HG03571 (cell line): ENCODE measurements at regions not wholly inside any gene's neighbourhood (a gene's known extent, or its start where the extent isn't known, plus 50 kb on each side); places are given as distances from the start of the nearest gene placed in this dataset.

Experiments
- ATAC-seq: cut with Tn5 transposase; IDR thresholded peaks from one replicate; pipeline ENCODE4 v1.9.1; 2021; ENCODE audit not compliant: unreplicated experiment

- no peak for ATAC-seq
These were observed 443.1 kb upstream of the KCNH7 start for GRCh38 chr2:163281717-163282116.

GRCh38 chr2:163269374-163270021, 430.9 kb upstream of the KCNH7 start:
- ATAC-seq, result no peak

GRCh38 chr2:163266772-163267171, 428.2 kb upstream of the KCNH7 start:
- no peak for ATAC-seq

GRCh38 chr2:163265562-163265961, 427.0 kb upstream of the KCNH7 start:
- no peak for ATAC-seq

DNA sequence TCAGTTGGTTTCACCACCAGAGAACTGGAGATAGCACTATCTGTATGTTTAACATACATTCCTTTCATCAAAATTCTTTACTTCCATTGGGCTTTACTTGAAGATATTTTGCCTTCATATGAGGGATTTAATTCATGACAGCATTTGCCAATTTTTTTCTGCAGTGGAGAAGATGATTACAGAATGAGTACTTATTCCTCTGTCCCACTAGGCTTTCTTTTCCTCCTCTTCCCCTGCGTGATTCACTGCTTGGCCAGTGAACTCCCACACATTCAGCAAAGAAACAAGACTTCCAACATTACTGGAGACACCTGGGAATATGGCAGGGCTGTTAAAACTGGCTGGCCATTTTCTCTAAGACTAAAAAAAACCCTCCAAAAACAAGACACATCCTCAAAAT, 425.8 kb upstream of the KCNH7 start:
- no peak for ATAC-seq

DNA sequence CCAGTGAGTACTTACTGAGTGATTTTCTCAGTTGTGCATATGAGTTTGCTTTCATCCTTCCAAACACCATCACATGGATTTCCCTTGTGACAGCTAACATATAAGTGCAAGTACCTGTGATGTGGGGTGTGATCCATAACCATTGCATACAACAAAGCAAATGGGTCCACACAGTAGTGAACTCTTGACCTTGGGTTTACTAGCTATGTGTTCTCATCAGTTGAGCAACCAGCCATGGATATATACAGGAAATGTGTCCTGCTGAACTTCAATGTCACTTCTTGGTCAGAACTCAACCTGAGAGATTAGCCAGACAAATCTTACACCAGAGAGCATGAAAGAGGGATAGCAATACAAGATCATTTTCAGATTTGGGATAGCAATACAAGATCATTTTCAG, 420.9 kb upstream of the KCNH7 start:
- ATAC-seq, result no peak

- no peak for ATAC-seq
These were observed 416.5 kb upstream of the KCNH7 start for GRCh38 chr2:163255086-163255485.

DNA sequence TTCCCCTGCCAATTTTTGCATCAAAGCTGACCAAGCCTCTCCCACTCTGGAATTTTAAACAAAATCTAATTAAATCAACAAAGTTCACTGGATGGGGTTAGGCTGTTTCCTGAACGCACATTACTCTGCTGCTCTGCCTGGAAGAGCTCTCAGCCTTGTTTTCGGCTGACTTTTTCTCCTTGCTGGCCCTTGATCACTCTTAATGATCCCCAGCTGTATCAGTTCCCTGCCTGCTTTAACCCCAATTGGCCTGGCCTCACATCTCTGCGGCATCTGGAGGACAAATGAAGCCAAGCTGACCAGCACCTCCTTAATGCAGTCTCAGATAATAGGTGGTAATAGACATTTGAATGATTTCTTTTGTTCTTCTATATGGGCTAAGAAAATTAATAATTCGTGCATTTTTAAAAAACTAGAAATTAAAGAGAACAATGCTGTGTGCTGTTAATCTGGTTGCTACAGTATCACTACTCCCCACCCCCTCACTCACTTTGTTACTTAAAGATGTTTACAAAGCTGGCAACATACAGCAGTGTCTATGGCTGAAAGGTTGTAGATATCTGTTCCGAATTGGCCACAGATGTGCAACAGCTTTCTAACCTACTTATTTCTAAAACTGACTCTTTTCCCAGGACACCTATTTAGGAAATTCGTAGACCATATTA, 415.2 kb upstream of the KCNH7 start:
- no peak for ATAC-seq

GRCh38 chr2:163252199-163252598, 413.6 kb upstream of the KCNH7 start:
- ATAC-seq, result no peak

DNA sequence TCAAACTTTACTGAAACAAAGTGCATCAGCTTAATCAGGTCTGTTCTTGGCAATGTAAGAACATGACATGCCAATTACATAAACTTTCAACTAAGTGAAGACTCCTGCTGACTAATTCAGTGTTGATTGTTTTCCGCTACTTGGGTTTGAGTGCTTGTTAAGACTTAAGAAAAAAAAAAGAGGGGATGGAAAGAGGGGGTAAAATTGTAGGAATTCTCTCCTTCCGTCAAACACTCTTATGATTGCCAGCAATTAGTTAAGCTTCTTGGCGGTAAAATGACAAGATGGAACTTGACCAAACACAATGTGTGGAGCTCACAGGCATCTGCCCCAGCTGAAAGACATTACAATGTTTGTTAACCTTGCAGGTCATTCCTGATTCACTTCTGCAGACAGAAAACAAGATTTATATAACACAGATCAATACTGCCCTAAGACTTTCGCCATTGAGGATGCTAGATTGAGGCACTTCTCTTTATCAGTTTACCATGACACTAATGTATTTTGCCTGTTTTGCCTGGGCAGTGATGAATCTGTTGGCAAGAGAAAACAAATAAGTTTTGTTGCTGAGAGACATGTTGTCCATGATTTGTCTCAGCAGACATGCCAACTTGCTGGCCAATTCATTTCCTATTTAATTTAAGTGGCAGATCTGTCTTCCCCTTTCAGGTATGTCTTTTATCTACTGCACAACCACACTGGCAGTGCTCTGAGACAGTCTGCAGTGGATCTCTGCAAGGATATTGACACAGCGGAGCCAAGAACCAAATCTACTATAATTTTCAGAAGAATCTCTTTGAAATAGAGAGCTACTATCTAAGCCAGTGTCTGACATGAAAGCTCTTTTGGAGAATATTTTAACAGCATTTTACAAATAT, 410.0 kb upstream of the KCNH7 start:
- ATAC-seq, result no peak

DNA sequence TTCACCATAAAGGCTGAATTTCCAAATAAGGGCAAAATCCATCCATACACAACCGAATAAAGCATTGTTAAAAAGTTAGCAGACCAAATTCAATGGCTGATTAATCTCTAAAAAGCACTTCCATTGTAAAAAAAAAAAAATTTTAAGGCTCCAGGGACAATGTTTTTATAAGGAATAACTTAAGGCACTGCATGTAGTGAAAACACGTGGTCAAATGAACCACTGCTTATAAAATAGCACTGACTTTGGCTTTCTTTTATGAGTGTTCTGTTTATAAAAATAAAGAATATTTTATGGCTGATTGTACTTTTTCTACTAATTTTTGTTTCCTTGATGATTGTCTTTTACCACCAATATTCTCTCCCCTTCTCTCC, 409.3 kb upstream of the KCNH7 start:
- no peak for ATAC-seq

- ATAC-seq, result no peak
These were observed 408.7 kb upstream of the KCNH7 start for GRCh38 chr2:163247156-163247846.

GRCh38 chr2:163246135-163246534, 407.6 kb upstream of the KCNH7 start:
- no peak for ATAC-seq

DNA sequence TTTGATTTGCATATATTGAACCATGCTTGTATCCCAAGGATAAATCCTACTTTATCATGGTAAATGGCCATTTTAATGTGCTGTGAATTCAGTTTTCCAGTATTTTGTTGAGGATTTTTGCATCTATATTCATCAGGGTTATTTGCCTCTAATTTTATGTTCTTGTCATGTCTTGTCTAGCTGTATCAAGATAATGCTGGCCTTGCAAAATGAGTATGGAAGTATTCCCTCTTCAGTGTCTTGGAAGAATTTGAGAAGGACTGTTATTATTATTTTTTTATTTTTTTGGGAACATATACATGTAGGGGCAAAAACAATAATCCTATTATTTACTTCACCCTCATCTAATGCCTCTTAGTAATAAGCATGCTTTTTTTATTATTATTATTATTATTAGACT, 398.0 kb upstream of the KCNH7 start:
- no peak for ATAC-seq

- no peak for ATAC-seq
These were observed 393.1 kb upstream of the KCNH7 start for GRCh38 chr2:163231666-163232065.

DNA sequence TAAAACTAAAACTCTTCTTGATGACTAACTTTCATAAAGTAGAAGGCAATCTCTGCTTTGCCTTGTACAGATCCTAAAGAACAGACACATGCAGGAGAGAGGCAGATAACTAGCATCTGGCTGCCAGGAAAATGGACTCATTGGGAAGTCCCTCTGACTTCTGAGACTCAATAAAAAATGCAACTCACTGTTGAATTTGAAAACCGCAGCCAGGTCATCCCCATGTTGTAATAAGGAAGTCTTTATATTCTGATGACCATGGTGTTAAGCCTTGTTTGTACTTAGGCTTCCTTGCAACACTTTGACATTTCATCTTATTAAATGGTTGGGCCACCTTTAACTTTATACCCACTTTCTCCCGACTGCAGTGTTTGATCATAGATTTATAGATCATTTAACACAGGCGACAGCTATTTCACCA, 375.1 kb upstream of the KCNH7 start:
- no peak for ATAC-seq

DNA sequence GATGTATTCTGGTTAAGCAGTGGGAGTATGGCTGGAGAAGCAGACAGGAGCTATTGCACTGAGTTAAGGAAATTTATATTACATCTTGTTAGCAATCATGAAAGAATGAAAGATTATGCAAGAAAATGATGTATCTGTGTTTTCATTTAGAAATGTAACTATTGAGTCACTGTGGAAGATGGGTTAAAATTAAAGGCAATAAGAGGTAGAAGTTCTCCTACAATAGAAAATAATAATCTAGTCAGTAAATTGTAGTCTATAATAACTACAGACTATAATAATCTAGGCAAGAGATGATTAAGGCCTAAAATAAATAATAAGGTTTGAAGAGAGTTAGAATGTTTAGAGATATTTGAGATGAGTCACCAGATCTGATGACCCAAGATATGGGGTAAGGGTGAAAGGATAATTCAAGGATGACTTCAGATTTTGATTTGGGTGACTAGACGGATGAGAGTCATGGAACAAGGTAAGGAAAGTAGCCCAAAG, 371.9 kb upstream of the KCNH7 start:
- ATAC-seq, result no peak

- no peak for ATAC-seq
These were observed 369.3 kb upstream of the KCNH7 start for GRCh38 chr2:163207693-163208370.

DNA sequence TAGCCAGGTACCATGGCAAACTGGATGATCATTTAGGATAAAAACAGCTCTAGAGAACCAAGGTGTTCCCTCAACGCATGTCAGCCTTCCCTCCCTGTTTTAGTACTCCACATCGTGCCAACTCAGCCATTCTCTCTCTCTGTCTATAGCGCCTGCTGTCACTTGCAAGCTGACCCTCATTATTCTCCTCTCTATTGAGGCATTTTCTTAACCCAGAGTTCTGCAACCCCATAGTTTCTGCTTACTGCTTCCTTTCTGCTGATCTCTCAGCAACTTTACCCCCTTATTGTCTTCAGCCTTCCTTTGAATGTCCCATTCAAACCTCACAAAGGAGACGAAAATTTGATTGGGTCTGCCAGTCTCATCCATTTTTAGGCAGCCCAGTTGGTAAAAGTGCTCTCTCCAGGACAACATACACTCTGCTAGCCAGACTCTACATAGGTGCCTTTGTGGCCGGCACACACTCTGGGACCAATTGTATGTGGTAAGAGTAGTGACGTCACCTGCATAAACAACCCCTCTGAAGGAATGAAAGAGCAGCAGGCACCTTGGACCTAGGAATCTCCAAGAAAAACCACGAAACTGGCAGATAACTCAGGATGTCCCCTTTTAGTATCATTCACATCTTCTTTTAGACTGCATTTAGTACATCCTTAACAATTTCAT, 367.2 kb upstream of the KCNH7 start:
- no peak for ATAC-seq

DNA sequence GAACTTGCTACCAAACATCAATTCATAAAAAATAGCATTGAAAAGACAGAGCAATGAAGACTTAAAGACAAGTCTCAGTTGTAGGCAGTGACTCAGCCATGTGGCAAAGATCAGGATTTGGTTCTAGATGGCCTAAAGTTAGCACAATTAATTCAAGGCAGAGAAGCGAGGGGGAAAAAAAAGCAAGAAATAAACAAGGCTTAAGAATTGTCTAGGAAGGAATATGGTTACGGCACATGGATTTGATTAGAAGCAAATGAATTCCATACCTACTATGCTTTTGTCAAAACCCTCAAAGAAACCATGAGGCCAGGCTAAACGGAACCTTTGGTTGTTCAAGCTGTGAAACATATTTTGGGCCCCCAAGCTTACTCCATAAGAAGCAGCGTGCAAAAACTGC, 362.2 kb upstream of the KCNH7 start:
- no peak for ATAC-seq
